Ascending aorta (tissue), 2 donors: ENCODE measurements at regions not wholly inside any gene's neighbourhood (a gene's known extent, or its start where the extent isn't known, plus 50 kb on each side); places are given as distances from the start of the nearest gene placed in this dataset.
"Not testable (repeated sequence)": the region's sequence is repeated elsewhere in the genome, so short reads cannot be mapped to it uniquely, and the experiment has no call there.

Experiments used
- DNase-seq, 2 donors: peaks; one replicate each; pipeline ENCODE4 v3.0.0-alpha.2; 2019; ENCODE audit warnings: low spot score in 2 of 2
- H3K27ac ChIP-seq, 2 donors: fragments of 200-600 bp; sonication (generic); one replicate each; pipeline ENCODE4 v1.5.1; 2016 to 2017; ENCODE audit warnings: mild to moderate bottlenecking in 1 of 2
- H3K27me3 ChIP-seq: fragments of 200-600 bp; sonication (generic); one replicate; pipeline ENCODE4 v1.5.1; 2017
- H3K36me3 ChIP-seq, 2 donors: fragments of 200-600 bp; sonication (generic); one replicate each; pipeline ENCODE4 v1.5.1; 2016
- H3K4me1 ChIP-seq, 2 donors: fragments of 200-600 bp; sonication (generic); one replicate each; pipeline ENCODE4 v1.5.1; 2016 to 2017; ENCODE audit warnings: mild to moderate bottlenecking in 1 of 2
- H3K4me3 ChIP-seq, 2 donors: fragments of 200-600 bp; sonication (generic); one replicate each; pipeline ENCODE4 v1.5.1; 2016 to 2017; ENCODE audit warnings: mild to moderate bottlenecking in 1 of 2
- H3K9me3 ChIP-seq, 2 donors: fragments of 200-600 bp; sonication (generic); one replicate each; pipeline ENCODE4 v1.5.1; 2016
- intact Hi-C: fragments of 100-400 bp; cut with DNase I; formaldehyde crosslinking; loops from one replicate; pipeline ENCODE4 v1.15.1; 2023
- TF ChIP-seq, protein P1 (sequence below), 3 experiments: fragments of 200-600 bp in 2 of 3; fragments of 450-650 bp in 1 of 3; sonication (generic) in 2 of 3; IDR thresholded peaks; one replicate each; pipeline ENCODE4 v1.5.1; 2016 to 2019; ENCODE audit warnings: antibody characterized with exemption in 3 of 3, mild to moderate bottlenecking in 1 of 3, moderate library complexity in 1 of 3

DNA sequence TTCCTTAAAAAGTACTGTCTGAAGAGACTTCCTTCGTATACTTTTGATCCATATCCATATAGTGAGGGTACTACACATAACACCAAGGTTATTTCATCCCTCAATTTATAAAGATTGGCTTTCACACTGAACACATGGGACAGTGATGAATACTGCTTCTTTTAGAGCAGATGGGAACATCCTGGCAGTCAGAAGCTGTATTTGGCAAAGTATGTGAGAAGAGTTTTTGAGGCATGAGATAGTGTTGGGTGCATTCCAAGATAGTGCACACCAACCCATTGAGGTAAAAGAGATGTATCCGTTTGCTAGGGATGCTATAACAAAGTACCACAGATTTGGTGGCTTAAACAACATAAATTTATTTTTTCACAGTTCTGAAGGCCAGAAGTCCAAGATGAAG is 141.1 kb downstream of the MOSPD2 start:
- TF ChIP-seq, protein P1, sequence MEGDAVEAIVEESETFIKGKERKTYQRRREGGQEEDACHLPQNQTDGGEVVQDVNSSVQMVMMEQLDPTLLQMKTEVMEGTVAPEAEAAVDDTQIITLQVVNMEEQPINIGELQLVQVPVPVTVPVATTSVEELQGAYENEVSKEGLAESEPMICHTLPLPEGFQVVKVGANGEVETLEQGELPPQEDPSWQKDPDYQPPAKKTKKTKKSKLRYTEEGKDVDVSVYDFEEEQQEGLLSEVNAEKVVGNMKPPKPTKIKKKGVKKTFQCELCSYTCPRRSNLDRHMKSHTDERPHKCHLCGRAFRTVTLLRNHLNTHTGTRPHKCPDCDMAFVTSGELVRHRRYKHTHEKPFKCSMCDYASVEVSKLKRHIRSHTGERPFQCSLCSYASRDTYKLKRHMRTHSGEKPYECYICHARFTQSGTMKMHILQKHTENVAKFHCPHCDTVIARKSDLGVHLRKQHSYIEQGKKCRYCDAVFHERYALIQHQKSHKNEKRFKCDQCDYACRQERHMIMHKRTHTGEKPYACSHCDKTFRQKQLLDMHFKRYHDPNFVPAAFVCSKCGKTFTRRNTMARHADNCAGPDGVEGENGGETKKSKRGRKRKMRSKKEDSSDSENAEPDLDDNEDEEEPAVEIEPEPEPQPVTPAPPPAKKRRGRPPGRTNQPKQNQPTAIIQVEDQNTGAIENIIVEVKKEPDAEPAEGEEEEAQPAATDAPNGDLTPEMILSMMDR (IDR thresholded peaks at IDR 0.05) = no peak
- no peaks in the 10 kb centered on the region for H3K4me1 ChIP-seq

DNA sequence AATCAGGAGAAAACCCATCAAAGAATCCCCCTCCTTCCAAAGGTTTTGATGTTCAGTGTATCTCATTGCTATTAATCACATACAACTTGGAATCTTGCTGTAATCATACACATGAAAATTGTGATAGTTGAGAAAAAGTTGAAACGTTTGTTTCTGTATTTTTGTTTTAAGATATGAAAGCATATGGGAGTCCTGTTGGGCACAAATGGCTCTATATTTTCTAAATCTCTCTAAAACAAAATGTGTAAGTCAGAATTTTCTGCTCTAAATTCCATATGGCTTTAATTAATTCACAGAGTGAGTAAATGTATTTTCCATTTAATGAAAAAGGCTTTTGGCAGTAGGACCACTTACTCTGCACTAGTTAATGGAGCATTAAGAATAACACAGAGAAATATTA is 140.2 kb downstream of the MOSPD2 start:
- TF ChIP-seq, protein P1 (IDR thresholded peaks at IDR 0.05) = no peak
- Histone ChIP-seq H3K27ac (no peak overlapping the region), H3K4me1 (no peaks in the 10 kb centered on the region), H3K4me3 (no peak overlapping the region), H3K36me3 (no peaks in the 10 kb centered on the region), H3K9me3 (no peaks in the 10 kb centered on the region), H3K27me3 (no peaks in the 10 kb centered on the region)
- no peak for DNase-seq
- intact Hi-C loops = no loop called here

More for the DNA sequence above, 141.1 kb downstream of the MOSPD2 start:
- DNase-seq = no peak
- Histone ChIP-seq H3K27me3 (no peaks in the 10 kb centered on the region), H3K9me3 (no peaks in the 10 kb centered on the region), H3K4me3 (no peak overlapping the region), H3K27ac (no peak overlapping the region), H3K36me3 (no peaks in the 10 kb centered on the region)
- intact Hi-C loops = no loop called here

DNA sequence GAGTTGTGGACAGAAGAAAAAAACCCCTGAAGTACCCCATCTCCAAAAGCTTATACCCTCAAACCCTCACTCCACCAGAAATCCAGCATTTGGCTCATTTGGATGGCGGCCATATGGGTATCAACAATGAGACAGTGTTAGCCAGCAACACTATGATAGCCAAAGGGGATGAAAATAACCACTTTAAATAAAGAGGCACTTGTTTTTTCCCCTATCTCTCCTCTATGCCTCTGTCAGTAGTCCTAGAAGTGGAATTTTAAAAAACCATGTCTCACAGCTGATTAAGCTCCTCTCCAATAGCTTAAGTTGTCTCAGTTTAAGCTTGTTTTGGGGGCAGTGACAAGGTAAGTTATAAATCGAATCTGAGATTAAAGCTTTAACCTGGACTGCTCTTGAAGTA is 124.0 kb downstream of the MOSPD2 start:
- intact Hi-C loops = no loop called here
- no peaks in the 10 kb centered on the region for H3K9me3 ChIP-seq
- no peaks in the 10 kb centered on the region for H3K4me1 ChIP-seq
- no peak overlapping the region for H3K4me3 ChIP-seq
- H3K36me3 ChIP-seq = no peaks in the 10 kb centered on the region
- no peak overlapping the region for H3K27ac ChIP-seq
- H3K27me3 ChIP-seq = no peaks in the 10 kb centered on the region
- DNase-seq = no peak
- TF ChIP-seq, protein P1 (IDR thresholded peaks at IDR 0.05) = no peak

DNA sequence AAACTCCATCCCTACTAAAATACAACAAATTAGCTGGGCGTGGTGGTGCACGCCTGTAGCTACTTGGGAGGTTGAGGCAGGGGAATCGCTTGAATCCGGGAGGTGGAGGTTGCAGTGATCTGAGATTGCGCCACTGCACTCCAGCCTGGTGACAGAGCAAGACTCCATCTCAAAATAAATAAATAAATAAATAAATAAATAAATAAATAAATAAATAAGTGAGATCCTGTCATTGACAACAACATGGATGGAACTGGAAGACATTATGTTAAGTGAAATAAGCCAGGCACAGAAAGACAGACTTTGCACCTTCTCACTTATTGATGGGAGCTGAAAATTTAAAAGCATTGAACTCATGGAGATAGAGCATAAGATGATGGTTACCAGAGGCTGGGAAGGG is 111.2 kb downstream of the MOSPD2 start:
- intact Hi-C loops, DNase-seq, H3K9me3 ChIP-seq, H3K4me1 ChIP-seq, H3K36me3 ChIP-seq, H3K27me3 ChIP-seq, H3K4me3 ChIP-seq, H3K27ac ChIP-seq: not testable (repeated sequence)
